ENCODE measurements at regions not wholly inside any gene's neighbourhood (a gene's known extent, or its start where the extent isn't known, plus 50 kb on each side); places are given as distances from the start of the nearest gene placed in this dataset.

GRCh38 chr21:32073190-32073589 is 200.4 kb downstream of the HUNK start:
- no peak for TF ChIP-seq CTCF (IDR thresholded peaks at IDR 0.05)

GRCh38 chr21:32070676-32071330 is 198.0 kb downstream of the HUNK start:
- no peak for TF ChIP-seq CTCF (IDR thresholded peaks at IDR 0.05)

GRCh38 chr21:32070126-32070525 is 197.3 kb downstream of the HUNK start:
- TF ChIP-seq CTCF (IDR thresholded peaks at IDR 0.05), result no peak

- no peak for TF ChIP-seq CTCF (IDR thresholded peaks at IDR 0.05)
Measured at GRCh38 chr21:32065654-32066053, 192.8 kb downstream of the HUNK start.

GRCh38 chr21:32064281-32064910 is 191.6 kb downstream of the HUNK start:
- no peak for TF ChIP-seq CTCF (IDR thresholded peaks at IDR 0.05)

GRCh38 chr21:32062591-32063227 is 189.9 kb downstream of the HUNK start:
- no peak for TF ChIP-seq CTCF (IDR thresholded peaks at IDR 0.05)

- no peak for TF ChIP-seq CTCF (IDR thresholded peaks at IDR 0.05)
Measured at GRCh38 chr21:32061729-32062128, 188.9 kb downstream of the HUNK start.
